HG02870 (cell line): ENCODE measurements at regions not wholly inside any gene's neighbourhood (a gene's known extent, or its start where the extent isn't known, plus 50 kb on each side); places are given as distances from the start of the nearest gene placed in this dataset.
"Not testable (repeated sequence)": the region's sequence is repeated elsewhere in the genome, so short reads cannot be mapped to it uniquely, and the experiment has no call there.

Experiments used
- ATAC-seq: cut with Tn5 transposase; IDR thresholded peaks from one replicate; pipeline ENCODE4 v1.9.1; 2021; ENCODE audit warnings: mild to moderate bottlenecking, moderate library complexity; ENCODE audit not compliant: unreplicated experiment

DNA sequence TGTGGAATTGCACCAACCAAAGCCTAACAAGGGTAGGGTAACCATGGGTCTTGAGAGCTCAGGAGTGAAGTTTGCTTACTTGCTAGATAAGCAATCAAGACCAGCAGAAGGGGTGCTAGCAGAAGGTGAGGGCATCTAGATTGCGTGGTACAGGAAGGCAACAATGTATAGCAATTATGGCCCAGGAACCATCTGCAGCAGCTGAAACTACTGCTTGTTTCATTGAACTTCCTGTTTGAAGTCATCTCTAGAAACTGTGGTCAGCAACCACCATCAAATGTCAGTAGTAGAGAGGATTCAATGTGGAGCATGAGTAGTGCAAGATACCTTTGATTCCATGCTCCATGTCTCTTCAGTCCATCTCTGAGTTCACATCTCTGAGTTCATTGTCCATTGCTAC is 462.1 kb upstream of the GRAMD2B start:
- peak; percentile 99 for ATAC-seq

- no peak for ATAC-seq
Measured at GRCh38 chr5:125965577-125965976, 457.6 kb upstream of the GRAMD2B start.

- ATAC-seq, result no peak
Measured at GRCh38 chr5:125967576-125967975, 455.6 kb upstream of the GRAMD2B start.

GRCh38 chr5:125969011-125969813 is 454.0 kb upstream of the GRAMD2B start:
- no peak for ATAC-seq

DNA sequence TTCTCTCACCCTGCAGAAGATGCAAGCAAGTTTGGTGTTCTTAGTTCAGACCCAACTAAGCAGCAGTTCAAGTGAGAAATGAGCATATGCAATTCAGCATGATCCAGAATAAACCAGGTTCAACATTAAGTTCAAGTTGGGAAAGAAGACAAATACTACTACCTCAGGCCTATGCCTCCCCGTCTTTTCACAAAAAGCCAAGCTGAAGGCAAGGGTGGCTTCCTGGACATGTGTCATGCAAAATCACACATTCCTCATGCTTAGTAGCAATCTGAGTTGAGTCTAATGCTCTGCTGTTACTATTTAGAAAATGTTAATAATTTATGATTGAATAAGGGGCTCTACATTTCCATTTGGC is 453.4 kb upstream of the GRAMD2B start:
- ATAC-seq, result no peak

DNA sequence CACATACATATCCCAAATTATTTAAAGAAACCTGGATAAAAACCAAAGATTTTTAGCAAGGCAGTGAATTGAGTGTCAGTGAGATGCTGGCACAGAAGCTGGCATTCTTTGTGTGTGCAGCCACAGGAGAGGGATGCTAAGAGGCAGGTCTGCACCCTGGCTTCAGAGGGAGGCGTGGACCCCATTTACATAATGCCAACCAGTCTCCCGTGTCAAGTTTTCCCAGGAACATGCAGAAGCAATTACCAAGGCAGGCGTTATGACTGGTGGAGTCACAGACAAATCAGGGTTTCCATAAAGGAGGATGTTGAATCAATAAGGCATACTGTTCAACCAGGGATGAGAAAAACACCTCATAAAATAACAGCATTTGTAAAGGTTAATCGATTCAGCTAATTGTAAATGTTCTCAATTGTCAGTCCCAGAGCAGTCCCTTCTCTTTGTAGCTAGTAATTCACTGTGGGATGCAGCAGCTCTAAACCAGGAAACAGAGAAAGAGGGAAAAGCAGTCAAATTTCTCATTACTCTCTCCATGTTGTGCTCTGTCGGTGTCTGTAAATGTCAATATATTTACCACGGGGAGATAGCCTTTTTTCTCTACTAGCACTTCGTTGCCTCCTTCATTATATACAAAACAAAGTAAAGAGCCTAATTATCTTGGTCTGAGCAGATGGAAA is 452.4 kb upstream of the GRAMD2B start:
- no peak for ATAC-seq

DNA sequence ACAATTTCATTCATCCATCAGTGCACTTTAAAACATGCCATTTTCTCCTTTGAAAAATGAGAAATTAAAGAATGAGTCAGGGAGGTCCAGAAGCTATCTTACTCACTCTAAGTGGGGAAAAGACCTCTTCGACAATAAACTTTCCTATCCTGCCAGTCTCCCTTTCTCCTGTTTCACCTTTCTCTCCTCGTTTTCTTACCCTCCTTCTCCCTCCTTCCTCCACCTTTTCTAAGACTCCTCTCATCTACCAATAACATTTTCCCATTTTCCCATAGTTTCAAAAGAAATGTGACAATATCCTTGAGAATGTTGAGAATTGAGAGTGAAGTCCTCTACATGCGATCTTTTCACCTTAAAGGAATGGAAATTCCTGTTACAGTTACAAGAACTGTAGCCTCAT is 450.5 kb upstream of the GRAMD2B start:
- no peak for ATAC-seq

DNA sequence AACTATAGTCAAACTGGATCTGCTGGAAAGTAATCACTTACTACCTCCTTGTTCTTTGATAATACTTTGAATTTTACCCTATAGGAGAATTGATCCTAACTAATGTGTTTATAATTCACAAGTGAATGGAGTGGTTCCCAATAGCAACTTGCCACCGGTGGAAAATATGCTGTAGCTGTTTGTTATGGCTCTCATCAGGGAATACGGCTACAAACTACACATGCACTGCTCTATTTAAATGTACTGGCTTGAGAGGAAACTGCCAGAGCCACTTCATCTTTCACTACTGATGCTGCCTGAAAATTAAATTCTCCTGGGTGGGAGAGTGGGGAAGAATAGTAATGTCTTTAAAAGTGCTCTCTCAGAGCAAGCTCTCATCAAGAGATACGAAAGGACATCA is 448.5 kb upstream of the GRAMD2B start:
- no peak for ATAC-seq

DNA sequence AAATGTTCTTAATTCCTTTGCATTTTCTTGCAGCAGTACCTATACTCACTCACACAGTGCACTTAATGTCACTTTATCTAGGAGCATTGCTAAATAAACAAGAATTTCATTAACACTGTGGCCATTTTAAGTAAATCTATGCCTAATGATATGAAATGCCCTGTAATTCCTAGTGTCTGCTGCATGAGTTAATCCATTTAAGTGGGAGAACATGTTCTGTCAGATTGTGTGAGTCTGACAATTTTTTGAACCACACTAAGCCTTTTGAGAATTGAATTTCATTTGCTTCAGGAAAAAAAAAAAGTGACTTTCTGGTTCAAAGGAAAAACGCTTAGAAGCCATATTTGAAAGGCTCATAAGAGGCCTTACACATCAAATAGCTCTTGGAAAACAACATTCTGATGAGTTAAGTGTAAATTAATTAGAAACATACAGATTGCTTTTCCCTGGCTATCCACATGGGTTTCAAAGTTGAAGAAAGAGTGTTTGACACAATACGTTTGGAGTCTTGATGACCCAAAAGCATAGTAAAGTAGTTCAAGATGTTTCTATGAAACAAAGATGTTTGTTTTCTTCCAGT is 446.7 kb upstream of the GRAMD2B start:
- no peak for ATAC-seq

DNA sequence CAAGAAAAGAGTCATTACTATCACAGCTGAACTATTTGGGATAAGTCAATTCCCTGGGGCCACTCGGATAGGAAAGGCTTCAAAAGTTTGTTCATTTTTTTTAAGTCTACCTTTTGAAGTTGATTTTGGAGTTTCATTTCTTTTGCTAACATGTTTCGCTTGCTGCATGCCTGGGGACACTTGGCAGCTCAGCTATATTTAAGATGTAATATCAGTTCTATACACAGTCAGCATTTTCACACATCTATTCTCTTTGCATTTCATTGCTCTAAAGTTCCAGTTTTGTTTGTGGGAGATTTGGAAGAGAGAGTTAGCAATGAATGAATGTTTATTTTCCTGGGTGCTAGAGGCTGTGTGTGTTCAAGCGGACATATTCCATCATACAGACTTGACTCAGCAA is 445.2 kb upstream of the GRAMD2B start:
- no peak for ATAC-seq

DNA sequence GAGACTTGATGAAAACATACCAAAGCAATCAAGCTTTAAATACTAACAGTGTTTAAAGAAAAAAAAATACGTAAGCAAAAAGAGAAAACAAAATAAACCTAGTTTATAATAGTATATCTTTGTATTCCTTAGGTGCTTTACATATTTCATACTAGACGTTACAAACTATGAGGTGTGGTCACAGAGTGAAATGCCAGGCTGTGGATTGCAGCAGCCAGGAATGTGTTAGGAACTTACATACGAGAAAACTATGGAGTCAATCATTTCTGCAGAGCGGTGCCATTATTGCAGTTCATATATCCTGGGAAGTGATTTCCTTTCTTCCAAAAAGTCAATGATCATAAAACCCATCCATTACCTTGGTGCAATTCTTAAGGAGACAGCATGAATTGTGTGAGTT is 443.6 kb upstream of the GRAMD2B start:
- ATAC-seq, result no peak

GRCh38 chr5:125981016-125981415 is 442.2 kb upstream of the GRAMD2B start:
- no peak for ATAC-seq

GRCh38 chr5:125987677-125988255 is 435.4 kb upstream of the GRAMD2B start:
- ATAC-seq, result no peak

GRCh38 chr5:125992050-125992449 is 431.2 kb upstream of the GRAMD2B start:
- ATAC-seq, result no peak

DNA sequence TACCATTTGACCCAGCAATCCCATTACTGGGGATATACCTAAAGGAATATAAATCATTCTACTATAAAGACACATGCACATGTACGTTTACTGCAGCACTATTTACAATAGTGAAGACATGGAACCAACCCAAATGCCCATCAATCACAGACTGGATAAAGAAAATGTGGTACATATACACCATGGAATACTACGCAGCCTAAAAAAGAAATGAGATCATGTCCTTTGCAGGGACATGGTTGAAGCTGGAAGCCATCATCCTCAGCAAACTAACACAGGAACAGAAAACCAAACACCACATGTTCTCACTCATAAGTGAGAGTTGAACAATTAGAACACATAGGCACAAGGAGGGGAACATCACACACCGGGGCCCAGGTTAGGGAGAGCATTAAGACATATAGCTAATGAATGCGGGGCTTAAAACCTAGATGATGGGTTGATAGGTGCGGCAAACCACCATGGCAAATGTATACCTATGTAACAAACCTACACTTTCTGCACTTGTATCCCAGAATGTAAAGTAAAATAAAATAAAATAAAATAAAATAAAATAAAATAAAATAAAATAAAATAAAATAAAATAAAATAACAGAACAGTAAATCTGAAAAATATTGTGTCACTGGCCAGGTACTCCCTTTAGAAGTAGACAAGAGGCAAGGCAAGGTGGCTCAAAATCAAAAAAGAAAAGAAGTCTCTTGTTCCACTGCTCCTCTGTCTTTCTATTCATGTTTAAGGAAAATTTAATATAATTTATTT is 423.8 kb upstream of the GRAMD2B start:
- ATAC-seq, result not testable (repeated sequence)

DNA sequence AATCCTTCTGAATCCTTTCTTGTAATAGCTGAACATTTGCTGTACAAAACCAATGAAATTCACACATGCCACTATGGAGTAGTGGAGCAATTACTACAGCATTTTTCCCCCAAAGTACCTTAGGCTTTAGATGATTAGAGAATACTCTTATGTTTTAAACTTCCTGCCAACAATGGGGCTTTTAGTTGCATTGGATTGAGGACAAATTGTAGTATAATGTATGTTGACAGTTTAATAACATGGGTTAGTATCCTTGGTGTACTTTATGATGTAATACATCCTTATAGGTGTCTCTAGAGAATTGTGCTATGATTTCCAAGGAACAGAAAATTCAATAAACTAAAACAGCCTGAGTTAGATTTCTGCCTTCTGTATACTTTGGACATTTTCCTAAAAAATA is 422.7 kb upstream of the GRAMD2B start:
- no peak for ATAC-seq

GRCh38 chr5:126002222-126002897 is 420.8 kb upstream of the GRAMD2B start:
- no peak for ATAC-seq

DNA sequence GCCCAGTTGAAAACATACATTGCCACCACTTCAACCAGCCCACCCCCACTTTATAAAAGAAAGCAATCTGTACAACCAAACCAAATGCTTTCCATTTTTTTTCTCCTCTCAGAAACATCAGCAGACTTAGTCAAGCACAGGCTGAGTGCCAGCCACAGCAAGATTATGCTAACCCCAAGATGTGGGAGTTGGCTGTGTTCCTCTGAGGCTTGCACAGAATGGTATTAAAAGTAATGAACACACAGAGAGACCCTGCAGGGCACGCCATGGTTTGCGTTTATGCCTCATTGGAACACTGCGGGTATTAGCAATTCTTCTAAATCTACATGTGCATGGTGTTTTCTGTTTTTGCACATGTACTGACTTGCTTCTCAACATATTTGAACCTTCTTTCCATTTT is 419.9 kb upstream of the GRAMD2B start:
- no peak for ATAC-seq

GRCh38 chr5:126004636-126005035 is 418.6 kb upstream of the GRAMD2B start:
- ATAC-seq, result no peak

DNA sequence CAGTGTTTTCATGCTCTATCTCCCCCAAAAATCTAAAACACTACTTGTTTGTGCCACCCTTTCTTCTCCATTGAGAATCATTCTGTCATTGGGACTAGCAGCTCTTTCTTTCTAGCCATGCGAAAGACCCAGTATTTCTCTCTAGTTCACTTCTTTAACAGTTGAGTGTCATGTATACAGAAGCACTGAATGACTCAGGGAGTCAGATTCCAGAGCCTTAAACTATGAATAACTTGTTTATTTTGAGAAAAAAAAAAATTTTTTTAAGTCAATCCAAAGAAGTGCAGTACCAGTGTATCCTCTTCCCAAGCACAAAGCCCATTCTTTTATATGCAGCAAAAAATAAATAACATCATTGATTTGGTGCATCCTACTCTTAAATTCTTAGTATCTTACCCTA is 415.4 kb upstream of the GRAMD2B start:
- ATAC-seq, result no peak

DNA sequence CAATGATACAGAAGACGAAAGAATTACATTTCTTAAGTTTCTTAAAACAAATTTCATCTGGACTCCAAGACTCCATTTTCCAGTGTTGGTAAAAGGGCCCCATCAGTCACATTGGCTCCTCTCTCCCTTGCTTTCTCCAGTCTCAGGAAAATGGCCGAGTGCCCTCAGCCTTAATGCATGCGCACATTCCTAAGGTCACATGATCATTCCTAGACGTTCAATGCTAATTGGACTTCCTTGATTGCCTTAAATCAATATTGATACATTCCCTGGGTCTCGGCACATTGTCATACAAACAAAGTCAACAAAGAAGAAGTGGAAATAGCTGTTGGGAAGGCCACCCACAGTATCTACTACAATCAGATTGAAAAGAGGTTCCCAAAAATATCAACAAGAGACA is 413.6 kb upstream of the GRAMD2B start:
- no peak for ATAC-seq
